B cell (primary cell): ENCODE measurements at regions not wholly inside any gene's neighbourhood (a gene's known extent, or its start where the extent isn't known, plus 50 kb on each side); places are given as distances from the start of the nearest gene placed in this dataset.

Experiments used
- ATAC-seq: fragments of 200-7000 bp; cut with Tn5 transposase; one replicate; pipeline ENCODE4 v1.10.0; 2021; ENCODE audit warnings: low read depth, mild to moderate bottlenecking, moderate number of reproducible peaks, moderate library complexity
- CTCF ChIA-PET: fragments of 350-600 bp; sonication (Branson Sonifier 250); formaldehyde crosslinking; loops from one replicate; lab custom pipeline; 2021; ENCODE audit warnings: antibody characterized with exemption, inconsistent platforms; lab: Charles Lee
- POLR2A ChIA-PET: fragments of 350-600 bp; sonication (Branson Sonifier 250); formaldehyde crosslinking; loops from one replicate; lab custom pipeline; 2021; ENCODE audit warnings: antibody characterized with exemption; lab: Charles Lee
- DNase-seq: peaks from one replicate; pipeline ENCODE4 v3.0.0; 2013
- H2AFZ ChIP-seq: 2 replicates; pipeline ENCODE4 v1.6.1; 2012; ENCODE audit warnings: mild to moderate bottlenecking, low read depth, low read length; ENCODE audit not compliant: insufficient read depth, poor library complexity, severe bottlenecking
- H3K27ac ChIP-seq, 2 donors: 1 replicate in 1 of 2; 2 replicates in 1 of 2; pipeline ENCODE4 v1.5.1; 2012 to 2013; ENCODE audit warnings: low read length in 2 of 2, mild to moderate bottlenecking in 2 of 2, moderate library complexity in 1 of 2
- H3K27me3 ChIP-seq, 4 experiments: fragments of 200-600 bp in 1 of 4; sonication (generic) in 1 of 4; replicated peaks in 1 of 4; 1 replicate in 2 of 4; 2 replicates in 2 of 4; pipeline versions ENCODE4 v1.6.1 to v1.7.0; 2013 to 2016; ENCODE audit warnings: low read length in 3 of 4, mild to moderate bottlenecking in 2 of 4, mixed read lengths in 1 of 4, moderate library complexity in 1 of 4; ENCODE audit not compliant: insufficient read depth in 4 of 4, control insufficient read depth in 3 of 4; ENCODE audit errors: control extremely low read depth in 1 of 4
- H3K36me3 ChIP-seq, 2 experiments: replicated peaks in 1 of 2; 1 replicate in 1 of 2; 2 replicates in 1 of 2; pipeline versions ENCODE4 v1.6.1 to v1.7.1; 2013; ENCODE audit warnings: low read length in 1 of 2; ENCODE audit not compliant: insufficient read depth in 2 of 2, control insufficient read depth in 1 of 2; ENCODE audit errors: control extremely low read depth in 1 of 2, extremely low read depth in 1 of 2
- H3K4me1 ChIP-seq, 2 donors: fragments of 200-600 bp in 1 of 2; sonication (generic) in 1 of 2; 1 replicate in 1 of 2; 2 replicates in 1 of 2; pipeline versions ENCODE4 v1.5.1 to v1.6.1; 2013 to 2017; ENCODE audit warnings: low read length in 2 of 2; ENCODE audit not compliant: control insufficient read depth in 2 of 2, insufficient read depth in 2 of 2
- H3K4me2 ChIP-seq: replicated peaks from 2 replicates; pipeline ENCODE3; 2012; ENCODE audit warnings: mild to moderate bottlenecking, low read depth, low read length; ENCODE audit not compliant: poor library complexity, severe bottlenecking
- H3K4me3 ChIP-seq, 5 experiments: fragments of 200-600 bp in 1 of 5; sonication (generic) in 1 of 5; 1 replicate in 3 of 5; 2 replicates in 2 of 5; pipeline versions ENCODE4 v1.5.1 to v1.7.0; 2011 to 2016; ENCODE audit warnings: low read length in 4 of 5, mild to moderate bottlenecking in 4 of 5, low read depth in 2 of 5, control low read depth in 1 of 5, moderate library complexity in 1 of 5; ENCODE audit not compliant: insufficient read depth in 1 of 5; ENCODE audit errors: control extremely low read depth in 1 of 5, extremely low read depth in 1 of 5
- H3K79me2 ChIP-seq: fragments of 200-600 bp; sonication (generic); one replicate; pipeline ENCODE4 v1.6.0; 2016; ENCODE audit warnings: low read length; ENCODE audit not compliant: control insufficient read depth, insufficient read depth
- H3K9ac ChIP-seq: fragments of 200-600 bp; sonication (generic); 2 replicates; pipeline ENCODE4 v1.6.1; 2017; ENCODE audit warnings: mild to moderate bottlenecking, low read length, moderate library complexity
- H3K9me3 ChIP-seq, 3 donors: one replicate each; pipeline versions ENCODE4 v1.6.1 to v1.7.1; 2013; ENCODE audit warnings: low read length in 2 of 3; ENCODE audit not compliant: control insufficient read depth in 2 of 3, insufficient read depth in 1 of 3; ENCODE audit errors: control extremely low read depth in 1 of 3
- H4K20me1 ChIP-seq: 2 replicates; pipeline ENCODE4 v1.6.0; 2012; ENCODE audit warnings: mild to moderate bottlenecking, low read length; ENCODE audit not compliant: insufficient read depth, control insufficient read depth, poor library complexity, severe bottlenecking
- H3K27ac Mint-ChIP-seq: one replicate; pipeline ENCODE4 v1.8.0; 2021; ENCODE audit warnings: mixed read lengths
- H3K27me3 Mint-ChIP-seq: one replicate; pipeline ENCODE4 v1.8.0; 2021; ENCODE audit warnings: mixed read lengths
- H3K4me1 Mint-ChIP-seq: one replicate; pipeline ENCODE4 v1.8.0; 2021; ENCODE audit warnings: mixed read lengths
- H3K4me3 Mint-ChIP-seq: one replicate; pipeline ENCODE4 v1.8.0; 2021; ENCODE audit warnings: mixed read lengths
- H3K9me3 Mint-ChIP-seq: one replicate; pipeline ENCODE4 v1.8.0; 2022; ENCODE audit warnings: mixed read lengths; ENCODE audit not compliant: insufficient read depth
- CTCF ChIP-seq: fragments of 200-600 bp; IDR thresholded peaks from one replicate; pipeline ENCODE4 v1.8.0; 2022; ENCODE audit warnings: antibody characterized with exemption, mild to moderate bottlenecking
- EZH2 ChIP-seq: IDR thresholded peaks from 2 replicates; pipeline ENCODE4 v1.6.1; 2012; ENCODE audit warnings: borderline replicate concordance, low read depth, mild to moderate bottlenecking, moderate library complexity, low read length; ENCODE audit not compliant: insufficient read depth, poor library complexity, severe bottlenecking
- WGBS: methylation state at CpG from one replicate; pipeline ENCODE4 v1.1.5; 2013; ENCODE audit warnings: missing lambda C conversion rate; ENCODE audit not compliant: insufficient coverage; 5-methylcytosine and 5-hydroxymethylcytosine counted together
- intact Hi-C: fragments of 100-400 bp; cut with micrococcal nuclease; formaldehyde crosslinking; loops from one replicate; pipeline ENCODE4 v1.10.0; 2022

GRCh38 chr1:79785964-79786363 lies 779.4 kb upstream of the ADGRL4 start:
- intact Hi-C loops, result no loop called here
- H3K4me2 ChIP-seq, result no peak overlapping the region
- H3K4me1 Mint-ChIP-seq, result no peaks in the 10 kb centered on the region
- no peak overlapping the region for H3K27ac Mint-ChIP-seq
- H3K9ac ChIP-seq, result no peak overlapping the region
- ATAC-seq, result no peak
- H4K20me1 ChIP-seq, result no peaks in the 10 kb centered on the region
- H3K9me3 Mint-ChIP-seq, result no peaks in the 10 kb centered on the region
- H3K4me1 ChIP-seq, result no peaks in the 10 kb centered on the region
- no peaks in the 10 kb centered on the region for H3K79me2 ChIP-seq
- no peaks in the 10 kb centered on the region for H3K36me3 ChIP-seq
- no peak overlapping the region for H3K4me3 Mint-ChIP-seq
- no peaks in the 10 kb centered on the region for H3K27me3 ChIP-seq
- H3K9me3 ChIP-seq, result peaks cover 0 to 4% (median 0%) of the 10 kb centered on the region in 3 donors
- ChIA-PET CTCF (no interaction called here), POLR2A (no interaction called here)
- no peak overlapping the region for H3K27ac ChIP-seq
- no peak overlapping the region for H3K4me3 ChIP-seq
- H2AFZ ChIP-seq, result no peak overlapping the region
- TF ChIP-seq EZH2 (no peak), CTCF (no peak)
- no peak for DNase-seq
- no peaks in the 10 kb centered on the region for H3K27me3 Mint-ChIP-seq
- no CpG with 5 or more reads among the region's 1 CpG for WGBS

GRCh38 chr1:79785561-79785960 lies 779.0 kb upstream of the ADGRL4 start:
- Histone ChIP-seq H4K20me1 (no peaks in the 10 kb centered on the region), H3K4me1 (no peaks in the 10 kb centered on the region), H3K4me2 (no peak overlapping the region), H3K36me3 (no peaks in the 10 kb centered on the region), H3K79me2 (no peaks in the 10 kb centered on the region), H2AFZ (no peak overlapping the region), H3K4me3 (no peak overlapping the region), H3K27me3 (no peaks in the 10 kb centered on the region), H3K9ac (no peak overlapping the region), H3K9me3 (peaks cover 0 to 4% (median 0%) of the 10 kb centered on the region in 3 donors), H3K27ac (no peak overlapping the region)
- Mint-ChIP-seq H3K27ac (no peak overlapping the region), H3K27me3 (no peaks in the 10 kb centered on the region), H3K9me3 (no peaks in the 10 kb centered on the region), H3K4me1 (no peaks in the 10 kb centered on the region), H3K4me3 (no peak overlapping the region)
- no peak for TF ChIP-seq CTCF
- no peak for TF ChIP-seq EZH2
- CTCF ChIA-PET, result no interaction called here
- intact Hi-C loops, result no loop called here
- POLR2A ChIA-PET, result no interaction called here
- 97% methylated on average over 3 of the region's 4 CpGs for WGBS
- no peak for ATAC-seq
- DNase-seq, result no peak
